GM23338 (cell line): ENCODE measurements at regions not wholly inside any gene's neighbourhood (a gene's known extent, or its start where the extent isn't known, plus 50 kb on each side); places are given as distances from the start of the nearest gene placed in this dataset.

Experiments
- ATAC-seq: fragments of 200-7000 bp; cut with Tn5 transposase; 3 replicates; pipeline ENCODE4 v1.9.1; 2020
- DNase-seq: peaks from one replicate; pipeline ENCODE4 v3.0.0-alpha.2; 2015; ENCODE audit warnings: low spot score
- H2AFZ ChIP-seq: fragments of 200-600 bp; sonication (generic); 2 replicates; pipeline ENCODE4 v1.8.0; 2016; ENCODE audit warnings: antibody characterized with exemption, mild to moderate bottlenecking, moderate library complexity
- H3F3A ChIP-seq: fragments of 200-600 bp; sonication (generic); replicated peaks from 2 replicates; pipeline ENCODE4 v1.8.0; 2017; ENCODE audit warnings: antibody characterized with exemption, mixed run types, low read depth
- H3K27ac ChIP-seq: fragments of 200-600 bp; sonication (generic); 2 replicates; pipeline ENCODE4 v1.6.1; 2016; ENCODE audit warnings: low read depth
- H3K27me3 ChIP-seq: fragments of 200-600 bp; sonication (generic); 2 replicates; pipeline ENCODE4 v1.8.0; 2016; ENCODE audit warnings: mild to moderate bottlenecking, mixed run types, moderate library complexity; ENCODE audit not compliant: insufficient read depth
- H3K36me3 ChIP-seq: fragments of 200-600 bp; sonication (generic); 2 replicates; pipeline ENCODE4 v1.8.0; 2016; ENCODE audit warnings: mild to moderate bottlenecking; ENCODE audit not compliant: insufficient read depth
- H3K4me1 ChIP-seq: fragments of 200-600 bp; sonication (generic); 2 replicates; pipeline ENCODE4 v1.8.0; 2016; ENCODE audit warnings: mild to moderate bottlenecking, moderate library complexity; ENCODE audit not compliant: insufficient read depth
- H3K4me2 ChIP-seq: fragments of 200-600 bp; sonication (generic); 2 replicates; pipeline ENCODE4 v1.7.1; 2017; ENCODE audit warnings: mixed run types
- H3K4me3 ChIP-seq: fragments of 200-600 bp; sonication (generic); 2 replicates; pipeline ENCODE4 v1.6.1; 2016; ENCODE audit warnings: mixed run types
- H3K79me2 ChIP-seq: fragments of 200-600 bp; sonication (generic); replicated peaks from 2 replicates; pipeline ENCODE4 v1.8.0; 2017; ENCODE audit warnings: mild to moderate bottlenecking; ENCODE audit not compliant: insufficient read depth
- H3K9me2 ChIP-seq: fragments of 200-600 bp; sonication (generic); 2 replicates; pipeline ENCODE4 v1.8.0; 2017; ENCODE audit not compliant: insufficient read depth
- H4K20me1 ChIP-seq: fragments of 200-600 bp; sonication (generic); replicated peaks from 2 replicates; pipeline ENCODE4 v1.8.0; 2017; ENCODE audit warnings: mild to moderate bottlenecking; ENCODE audit not compliant: insufficient read depth
- H3K27ac Mint-ChIP-seq: 2 replicates; pipeline ENCODE4 v1.8.0; 2020; ENCODE audit warnings: inconsistent platforms, mild to moderate bottlenecking, moderate library complexity, mixed read lengths
- H3K27me3 Mint-ChIP-seq: 3 replicates; pipeline ENCODE4 v1.8.0; 2022; ENCODE audit warnings: low read depth, mild to moderate bottlenecking, moderate library complexity, mixed read lengths, inconsistent platforms; ENCODE audit not compliant: insufficient read depth, poor library complexity
- H3K36me3 Mint-ChIP-seq: 3 replicates; pipeline ENCODE4 v1.8.0; 2021; ENCODE audit warnings: low read depth, mild to moderate bottlenecking, inconsistent platforms, moderate library complexity, mixed read lengths
- H3K4me1 Mint-ChIP-seq: 3 replicates; pipeline ENCODE4 v1.8.0; 2020; ENCODE audit warnings: mild to moderate bottlenecking, inconsistent platforms, mixed read lengths
- H3K4me3 Mint-ChIP-seq: 3 replicates; pipeline ENCODE4 v1.8.0; 2021; ENCODE audit warnings: moderate library complexity, mild to moderate bottlenecking, inconsistent platforms, mixed read lengths
- H3K9me3 Mint-ChIP-seq: 3 replicates; pipeline ENCODE4 v1.8.0; 2020; ENCODE audit warnings: moderate library complexity, mild to moderate bottlenecking, inconsistent platforms, mixed read lengths
- CREB1 ChIP-seq: fragments of 250-450 bp; sonication (Bioruptor Pico); IDR thresholded peaks from 2 replicates; pipeline ENCODE4 v1.5.0; 2020; ENCODE audit warnings: low read depth, mild to moderate bottlenecking, moderate library complexity
- CTCF ChIP-seq, 2 experiments: fragments of 200-600 bp in 1 of 2; sonication (generic) in 1 of 2; conservative IDR thresholded peaks; 2 replicates each; pipeline versions ENCODE4 v1.5.1 to v1.6.1; 2016 to 2017; ENCODE audit warnings: antibody characterized with exemption in 2 of 2, low read depth in 2 of 2, mild to moderate bottlenecking in 2 of 2, moderate library complexity in 1 of 2
- ETS1 ChIP-seq: IDR thresholded peaks from 2 replicates; pipeline ENCODE4 v1.6.1; 2016; ENCODE audit warnings: antibody characterized with exemption
- EZH2 ChIP-seq: fragments of 200-600 bp; sonication (generic); IDR thresholded peaks from one replicate; pipeline ENCODE4 v1.8.0; 2017; ENCODE audit warnings: antibody characterized with exemption, mild to moderate bottlenecking, low read depth; ENCODE audit not compliant: unreplicated experiment
- STAT1 ChIP-seq: IDR thresholded peaks from one replicate; pipeline ENCODE4 v1.6.1; 2016; ENCODE audit warnings: antibody characterized with exemption; ENCODE audit not compliant: unreplicated experiment
- ZNF462 ChIP-seq: fragments of 250-450 bp; sonication (Bioruptor Pico); IDR thresholded peaks from 2 replicates; pipeline ENCODE4 v1.5.0; 2020; ENCODE audit warnings: mild to moderate bottlenecking, moderate library complexity

- H3K79me2 ChIP-seq, result no peaks in the 10 kb centered on the region
- H3K4me1 ChIP-seq, result peaks cover 19% of the 10 kb centered on the region
- H3K4me3 Mint-ChIP-seq, result 0 out of 3 replicates have a peak overlapping the region, but pooled peaks have one; percentile 17
- TF ChIP-seq CREB1 (CRISPR knock-in tag) (no peak), STAT1 (no peak), CTCF (conservative IDR thresholded peaks at IDR 0.05; ENCODE audit: low read depth in 2 of 2) (peak; percentile 63 to 74), EZH2 (no peak), ZNF462 (0 out of 2 replicates have a peak, but pooled peaks have one; percentile 9), ETS1 (no peak)
- no peaks in the 10 kb centered on the region for H3K9me3 Mint-ChIP-seq
- H3K9me2 ChIP-seq, result no peaks in the 10 kb centered on the region
- no peak overlapping the region for H3K4me3 ChIP-seq
- ATAC-seq, result peak; percentile 81
- peak; percentile 55 for DNase-seq
- no peaks in the 10 kb centered on the region for H3K27me3 ChIP-seq
- H3F3A ChIP-seq, result peaks cover 6% of the 10 kb centered on the region; the same call in 1 of the 2 replicates
- no peak overlapping the region for H3K27ac ChIP-seq
- H3K4me1 Mint-ChIP-seq, result peaks cover 33% of the 10 kb centered on the region
- no peak overlapping the region for H2AFZ ChIP-seq
- peak overlapping the region; percentile 34 for H3K4me2 ChIP-seq
- peaks cover 5% of the 10 kb centered on the region for H3K27me3 Mint-ChIP-seq
- no peaks in the 10 kb centered on the region for H3K36me3 ChIP-seq
- H4K20me1 ChIP-seq, result no peaks in the 10 kb centered on the region
- no peaks in the 10 kb centered on the region; the same call in 2 of the 3 replicates for H3K36me3 Mint-ChIP-seq
- H3K27ac Mint-ChIP-seq, result no peak overlapping the region
These were observed 120.9 kb downstream of the BEGAIN start for GRCh38 chr14:100466111-100466856.
